ENCODE measurements at regions not wholly inside any gene's neighbourhood (a gene's known extent, or its start where the extent isn't known, plus 50 kb on each side); places are given as distances from the start of the nearest gene placed in this dataset.
"Not testable (repeated sequence)": the region's sequence is repeated elsewhere in the genome, so short reads cannot be mapped to it uniquely, and the experiment has no call there.

DNA sequence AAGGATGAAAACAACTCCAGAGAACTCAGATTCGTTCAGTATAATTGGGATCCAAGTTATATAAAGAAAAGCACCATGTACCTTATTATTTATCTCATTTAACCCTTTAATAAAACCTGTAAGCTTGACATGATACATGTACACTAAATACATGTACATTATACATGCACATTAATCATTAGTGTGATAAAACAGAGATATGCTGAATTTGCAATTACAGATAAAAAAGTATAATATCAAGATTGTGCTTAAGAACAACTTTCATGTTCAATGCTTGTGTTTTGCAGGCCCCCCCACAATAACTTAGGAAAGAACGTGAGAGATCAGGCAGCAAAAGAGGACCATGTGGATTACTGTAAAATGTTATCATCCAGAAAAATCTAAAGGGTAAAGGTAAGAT, 385.4 kb upstream of the GYPC start:
- no peak for DNase-seq

GRCh38 chr2:126272401-126272800, 383.6 kb upstream of the GYPC start:
- DNase-seq, result no peak

- DNase-seq, result no peak
Measured at GRCh38 chr2:126275098-126275497, 380.9 kb upstream of the GYPC start.

DNA sequence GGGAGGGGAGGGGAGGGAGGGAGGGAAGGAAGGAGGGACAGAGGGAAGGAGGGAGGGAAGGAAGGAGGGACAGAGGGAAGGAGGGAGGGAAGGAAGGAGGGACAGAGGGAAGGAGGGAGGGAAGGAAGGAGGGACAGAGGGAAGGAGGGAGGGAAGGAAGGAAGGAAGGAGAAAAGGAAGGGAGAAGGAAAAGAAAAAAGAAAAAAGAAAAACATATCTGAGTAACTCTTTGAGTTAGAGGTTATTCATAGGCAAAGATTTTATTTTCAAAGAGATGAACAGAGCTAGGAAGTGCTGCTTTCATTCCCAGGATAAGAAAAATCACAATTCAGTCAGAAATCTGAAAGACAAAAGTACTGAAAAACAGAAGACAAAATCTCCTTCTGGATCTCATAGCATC, 379.7 kb upstream of the GYPC start:
- DNase-seq, result not testable (repeated sequence)

GRCh38 chr2:126288362-126288761, 367.6 kb upstream of the GYPC start:
- DNase-seq, result no peak

DNA sequence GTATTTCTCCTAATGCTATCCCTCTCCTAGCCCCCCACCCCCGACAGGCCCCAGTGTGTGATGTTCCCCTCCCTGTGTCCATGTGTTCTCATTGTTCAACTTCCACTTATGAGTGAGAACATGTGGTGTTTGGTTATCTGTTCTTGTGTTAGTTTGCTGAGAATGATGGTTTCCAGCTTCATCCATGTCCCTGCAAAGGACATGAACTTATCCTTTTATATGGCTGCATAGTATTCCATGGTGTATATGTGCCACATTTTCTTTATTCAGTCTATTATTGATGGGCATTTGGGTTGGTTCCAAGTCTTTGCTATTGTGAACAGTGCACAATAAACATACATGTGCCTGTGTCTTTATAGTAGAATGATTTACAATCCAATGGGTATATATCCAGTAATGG, 362.0 kb upstream of the GYPC start:
- DNase-seq, result not testable (repeated sequence)

DNA sequence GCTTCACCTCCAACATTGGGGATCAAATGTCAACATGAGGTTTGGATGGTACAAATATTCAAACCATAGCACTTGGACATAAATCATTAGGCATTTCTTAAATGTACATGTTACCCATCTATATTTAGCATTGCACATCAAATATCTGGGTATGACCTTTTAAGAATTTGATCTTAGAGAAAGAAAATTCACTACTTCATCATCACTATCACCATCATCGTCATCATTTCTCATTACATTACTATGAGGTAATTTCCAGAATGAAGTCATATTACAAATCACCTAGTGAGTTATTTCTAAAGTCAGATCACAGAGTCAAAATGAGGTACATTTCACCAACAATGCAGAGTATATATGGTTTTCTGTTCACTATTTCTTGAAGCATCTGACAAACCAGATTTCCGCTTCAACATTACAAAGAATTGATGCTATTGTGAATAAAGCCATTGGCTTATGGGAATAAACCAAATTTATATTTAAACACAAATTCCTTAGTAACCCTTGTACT, 356.4 kb upstream of the GYPC start:
- no peak for DNase-seq

- DNase-seq, result no peak
Measured at GRCh38 chr2:126300348-126300747, 355.6 kb upstream of the GYPC start.

- DNase-seq, result no peak
Measured at GRCh38 chr2:126302043-126302442, 353.9 kb upstream of the GYPC start.

- no peak for DNase-seq
Measured at GRCh38 chr2:126303113-126303512, 352.8 kb upstream of the GYPC start.

DNA sequence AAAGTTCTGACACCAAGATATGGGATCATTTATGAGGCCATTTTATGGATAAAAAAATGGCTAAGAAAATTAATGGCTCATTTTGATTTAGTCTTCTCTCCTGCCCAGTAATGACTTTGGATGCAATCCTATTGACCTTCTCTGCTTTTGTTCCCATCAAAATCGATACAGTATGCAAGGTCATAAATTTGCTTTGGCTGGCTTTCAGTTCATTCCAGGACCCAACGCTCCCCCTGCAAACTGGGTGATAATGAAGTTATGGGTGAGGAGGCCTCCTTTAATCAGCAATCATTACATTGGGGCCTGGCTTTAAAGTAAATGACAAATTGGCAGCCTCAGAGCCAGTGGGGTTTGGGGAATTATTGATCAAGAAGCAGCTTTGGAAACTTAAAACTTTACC, 351.8 kb upstream of the GYPC start:
- no peak for DNase-seq

DNA sequence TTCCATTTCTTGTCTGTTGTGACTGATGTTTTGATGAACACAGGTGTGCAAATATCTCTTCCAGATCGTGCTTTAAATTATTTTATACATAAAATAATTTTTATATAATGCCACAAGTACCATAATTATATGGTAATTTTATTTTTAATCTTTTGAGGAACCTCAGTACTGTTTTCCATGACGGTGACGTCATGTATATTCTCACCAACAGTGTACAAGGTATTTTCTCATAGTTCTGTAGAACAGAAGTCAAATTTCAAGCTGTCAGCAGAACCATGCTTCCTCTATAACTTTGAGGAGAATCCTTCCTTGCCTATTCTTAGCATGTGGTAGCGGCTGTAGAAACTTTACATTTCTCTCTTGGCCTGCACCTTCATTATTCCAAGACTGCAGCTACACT, 349.4 kb upstream of the GYPC start:
- DNase-seq, result no peak

DNA sequence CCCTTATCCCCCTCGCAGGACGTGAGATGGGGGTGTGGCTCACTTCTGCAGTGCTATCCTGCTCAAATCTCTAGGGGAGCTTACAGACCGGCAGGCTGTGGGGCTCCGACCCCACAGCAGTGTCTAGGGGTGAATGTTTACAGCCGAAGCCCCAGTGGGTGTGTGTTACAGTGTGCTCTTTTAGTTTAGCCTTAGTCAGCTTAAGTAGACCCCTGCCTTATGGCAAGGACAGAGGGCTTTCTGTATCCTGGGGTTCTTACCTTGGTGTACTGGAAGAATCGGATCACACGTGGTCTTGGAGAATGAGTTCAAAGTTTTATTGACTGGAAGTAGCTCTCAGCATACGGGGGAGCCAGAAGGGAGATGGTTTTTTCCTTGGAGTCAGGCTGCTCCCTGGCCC, 348.2 kb upstream of the GYPC start:
- no peak for DNase-seq

DNA sequence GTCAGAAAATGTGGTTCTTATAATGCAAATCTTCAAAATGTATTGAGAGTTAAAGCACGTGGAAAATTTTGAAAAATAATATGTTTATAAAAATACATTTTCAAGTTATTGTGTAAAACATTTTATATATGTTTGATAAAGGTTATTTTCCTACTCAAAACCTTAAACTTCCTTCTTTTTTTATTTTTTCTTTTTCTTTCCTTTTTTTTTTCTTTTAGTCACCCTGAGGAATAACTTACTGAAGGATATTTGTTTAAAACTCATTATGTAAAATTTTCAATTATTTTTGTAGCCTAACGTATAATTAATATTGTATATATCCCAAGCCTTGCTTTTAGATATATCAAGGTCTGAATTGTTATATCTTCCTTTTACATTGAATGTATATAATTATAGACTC, 346.8 kb upstream of the GYPC start:
- no peak for DNase-seq

DNA sequence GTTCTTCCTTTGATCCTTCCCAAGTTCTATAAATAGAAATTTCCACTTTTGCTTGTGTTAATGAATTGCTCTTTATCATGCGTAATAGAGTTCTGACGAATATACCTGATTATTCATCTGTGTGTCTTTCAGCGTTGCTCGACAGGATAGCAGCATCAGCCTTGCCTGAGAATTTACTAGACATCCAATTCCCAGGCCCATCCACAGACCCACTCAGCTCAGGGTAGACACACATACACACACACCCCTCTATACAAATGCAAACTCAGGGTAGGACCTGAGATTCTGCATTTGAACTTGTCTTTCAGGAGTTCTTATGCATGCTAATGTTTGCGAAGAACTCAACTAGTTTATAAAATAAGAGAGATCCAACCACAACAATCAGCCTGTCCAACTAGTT, 343.4 kb upstream of the GYPC start:
- no peak for DNase-seq

DNA sequence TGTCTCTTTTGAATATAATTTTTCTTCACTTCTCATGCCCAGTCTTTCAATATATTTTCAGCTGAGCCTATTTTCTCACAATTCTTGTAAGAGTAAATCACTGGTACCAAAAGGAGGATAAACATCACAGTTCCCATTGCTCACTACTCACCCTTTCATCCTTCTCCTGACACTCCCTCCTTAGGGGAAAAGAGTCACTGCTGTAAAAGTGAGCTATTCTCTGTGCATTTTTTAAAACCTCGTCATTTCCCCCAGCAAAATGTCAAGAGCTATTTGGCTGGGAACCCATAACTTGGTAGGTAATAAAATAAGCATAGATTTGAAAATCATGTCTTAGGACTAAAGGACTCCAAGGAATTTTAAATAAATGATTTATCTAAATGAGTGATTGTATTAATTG, 340.1 kb upstream of the GYPC start:
- no peak for DNase-seq

DNA sequence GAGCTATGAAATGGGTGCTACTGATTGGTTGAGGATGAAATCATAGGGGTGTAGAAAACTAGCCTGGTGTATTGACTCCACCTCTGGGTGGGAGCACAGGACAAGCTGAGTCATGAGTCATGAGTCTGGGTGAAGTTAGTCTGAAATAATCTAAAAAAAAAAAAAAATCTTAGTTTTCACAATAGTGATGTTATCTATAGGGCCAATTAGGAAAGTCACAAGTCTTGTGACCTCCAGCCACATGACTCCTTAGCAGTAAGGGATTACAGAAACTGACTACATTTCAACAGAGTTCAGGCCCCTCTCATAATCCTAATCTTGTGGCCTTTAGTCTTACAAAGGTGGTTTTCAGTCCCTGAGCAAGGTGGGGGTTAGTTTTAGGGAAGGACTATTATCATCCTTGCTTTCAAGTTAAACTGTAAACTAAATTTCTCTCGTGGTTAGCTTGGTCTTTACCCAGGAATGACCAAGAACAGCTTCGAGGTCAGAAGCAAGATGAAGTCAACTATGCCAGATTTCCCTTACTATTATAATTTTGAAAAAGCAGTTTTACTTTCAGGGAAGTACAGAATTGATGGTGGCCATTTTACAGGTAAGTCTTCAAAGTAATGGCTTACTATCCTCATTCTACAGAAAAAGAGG, 338.0 kb upstream of the GYPC start:
- no peak for DNase-seq

DNA sequence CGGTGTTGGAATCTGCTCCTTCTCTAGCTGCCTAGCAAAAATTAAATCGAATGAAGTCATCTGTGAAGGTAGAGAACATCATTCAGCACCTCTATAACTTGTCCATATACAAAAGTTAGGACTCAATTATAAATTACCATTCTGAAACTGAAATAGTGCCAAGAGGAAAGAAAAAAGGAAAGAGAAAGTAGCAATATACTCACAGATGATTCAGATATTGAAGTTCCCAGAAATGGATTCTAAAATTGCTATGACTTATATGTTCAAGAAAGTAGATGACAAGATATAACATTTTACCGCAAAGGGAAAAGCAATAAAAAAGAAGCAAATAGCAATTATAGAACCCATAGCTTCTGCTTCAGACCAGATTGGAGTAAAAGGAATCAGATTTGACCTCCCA, 333.6 kb upstream of the GYPC start:
- no peak for DNase-seq

DNA sequence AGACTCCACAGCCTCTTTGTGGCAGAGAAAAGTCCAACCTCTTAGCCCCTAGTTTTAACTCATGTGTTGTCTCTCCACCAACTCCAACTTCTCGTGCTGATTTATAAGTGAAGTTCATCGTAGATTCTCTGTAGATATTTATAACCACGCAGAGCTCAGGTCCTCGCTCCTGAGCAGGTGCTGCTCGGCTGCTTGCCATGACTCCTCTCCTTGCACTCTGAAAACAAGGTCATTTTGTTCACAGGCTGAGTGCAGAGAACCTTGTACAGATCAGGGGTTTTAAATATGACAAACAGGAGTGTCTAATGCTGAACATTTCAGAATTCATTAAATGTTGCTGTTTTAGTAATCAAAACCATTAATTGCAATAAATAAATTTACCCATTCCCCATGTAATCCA, 330.8 kb upstream of the GYPC start:
- no peak for DNase-seq

DNA sequence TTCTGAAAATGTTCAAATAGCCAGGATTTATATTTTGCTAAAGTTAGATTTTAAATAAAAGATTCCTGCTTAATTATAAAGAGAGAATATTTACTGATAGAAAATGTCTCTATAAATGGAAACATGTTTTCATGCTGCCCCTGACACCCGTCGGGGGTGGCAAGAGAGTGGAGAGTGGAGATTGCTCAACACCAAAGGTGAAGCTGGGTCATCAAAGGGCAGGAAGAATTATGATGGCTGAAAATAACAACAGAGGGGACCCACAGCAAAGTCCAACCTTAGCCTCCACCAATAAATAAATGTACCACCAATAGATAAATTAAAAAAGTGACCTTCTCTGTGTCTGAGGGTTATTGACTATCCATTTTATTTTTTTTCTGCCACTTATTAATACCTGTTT, 326.8 kb upstream of the GYPC start:
- DNase-seq, result no peak

GRCh38 chr2:126342457-126342856, 313.5 kb upstream of the GYPC start:
- DNase-seq, result no peak

- no peak for DNase-seq
Measured at GRCh38 chr2:126343136-126343535, 312.8 kb upstream of the GYPC start.

GRCh38 chr2:126344493-126344892, 311.5 kb upstream of the GYPC start:
- DNase-seq, result peak; percentile 48

DNA sequence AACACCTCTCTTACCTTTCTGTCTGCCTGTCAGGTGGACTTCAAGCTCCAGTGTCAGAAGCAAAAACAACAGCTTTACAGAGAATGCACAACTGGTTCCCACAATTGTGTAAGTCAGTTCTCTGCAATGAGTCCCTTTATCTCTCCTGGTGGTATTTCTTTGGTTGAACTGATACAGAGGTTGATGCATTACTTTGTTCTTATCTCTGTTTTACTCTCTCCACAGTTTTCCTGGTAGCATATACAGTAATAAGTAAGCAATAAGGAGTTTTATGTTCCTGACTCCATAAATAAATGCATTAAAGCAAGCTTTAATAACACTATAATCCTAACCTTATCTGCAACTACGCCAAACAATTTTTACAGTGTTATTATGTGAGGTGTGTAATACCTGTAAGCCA, 310.3 kb upstream of the GYPC start:
- no peak for DNase-seq

GRCh38 chr2:126356631-126357030, 299.3 kb upstream of the GYPC start:
- DNase-seq, result no peak

DNA sequence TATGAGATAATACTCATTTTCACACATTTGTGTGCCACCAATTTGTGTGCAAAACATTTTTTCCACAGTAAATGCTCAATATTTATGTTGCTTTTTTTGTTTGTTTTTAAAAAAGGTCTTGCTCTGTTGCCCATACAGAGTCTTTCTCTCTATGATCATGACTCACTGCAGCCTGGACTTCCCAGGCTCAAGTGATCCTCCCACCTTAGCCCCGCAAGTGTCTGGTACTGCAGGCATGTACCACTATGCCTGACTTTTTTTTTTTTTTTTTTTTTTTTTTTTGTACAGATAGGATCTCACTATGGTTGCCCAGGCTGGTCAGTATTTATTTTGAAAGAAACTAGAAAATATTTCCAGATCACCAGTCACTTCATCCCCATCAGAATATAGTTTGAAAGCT, 297.8 kb upstream of the GYPC start:
- no peak for DNase-seq
